Esophagus (tissue), 2 donors: ENCODE measurements at regions not wholly inside any gene's neighbourhood (a gene's known extent, or its start where the extent isn't known, plus 50 kb on each side); places are given as distances from the start of the nearest gene placed in this dataset.

Experiments used
- H3K27ac ChIP-seq, 2 donors: one replicate each; pipeline ENCODE4 v1.5.1; 2013; ENCODE audit warnings: low read depth in 2 of 2, mild to moderate bottlenecking in 2 of 2, inconsistent platforms in 1 of 2, low read length in 1 of 2, moderate library complexity in 1 of 2
- H3K27me3 ChIP-seq, 2 donors: one replicate each; pipeline ENCODE4 v1.6.1; 2013; ENCODE audit warnings: low read length in 2 of 2, control low read depth in 1 of 2, mild to moderate bottlenecking in 1 of 2; ENCODE audit not compliant: insufficient read depth in 2 of 2, control insufficient read depth in 1 of 2
- H3K36me3 ChIP-seq, 2 donors: one replicate each; pipeline ENCODE4 v1.6.1; 2013; ENCODE audit warnings: low read length in 1 of 2; ENCODE audit not compliant: control insufficient read depth in 2 of 2, insufficient read depth in 2 of 2
- H3K4me1 ChIP-seq, 2 donors: one replicate each; pipeline ENCODE4 v1.6.1; 2013; ENCODE audit warnings: low read length in 1 of 2; ENCODE audit not compliant: control insufficient read depth in 2 of 2, insufficient read depth in 2 of 2
- H3K4me3 ChIP-seq, 2 donors: one replicate each; pipeline ENCODE4 v1.5.1; 2013; ENCODE audit warnings: low read length in 2 of 2, mild to moderate bottlenecking in 2 of 2, low read depth in 1 of 2, moderate library complexity in 1 of 2
- H3K9me3 ChIP-seq, 2 donors: one replicate each; pipeline ENCODE4 v1.6.1; 2013; ENCODE audit warnings: mild to moderate bottlenecking in 2 of 2, low read depth in 1 of 2, low read length in 1 of 2, moderate library complexity in 1 of 2; ENCODE audit not compliant: control insufficient read depth in 2 of 2, insufficient read depth in 1 of 2
- WGBS, 2 donors: extraction: QIAGEN DNeasy Blood & Tissue Kit; methylation state at CpG; one replicate each; pipeline ENCODE4 v1.1.7; 2013; 5-methylcytosine and 5-hydroxymethylcytosine counted together
- donor health status: healthy with polysubstance abuse.
- donor health status: Bipolar disorder and iron deficiency.

DNA sequence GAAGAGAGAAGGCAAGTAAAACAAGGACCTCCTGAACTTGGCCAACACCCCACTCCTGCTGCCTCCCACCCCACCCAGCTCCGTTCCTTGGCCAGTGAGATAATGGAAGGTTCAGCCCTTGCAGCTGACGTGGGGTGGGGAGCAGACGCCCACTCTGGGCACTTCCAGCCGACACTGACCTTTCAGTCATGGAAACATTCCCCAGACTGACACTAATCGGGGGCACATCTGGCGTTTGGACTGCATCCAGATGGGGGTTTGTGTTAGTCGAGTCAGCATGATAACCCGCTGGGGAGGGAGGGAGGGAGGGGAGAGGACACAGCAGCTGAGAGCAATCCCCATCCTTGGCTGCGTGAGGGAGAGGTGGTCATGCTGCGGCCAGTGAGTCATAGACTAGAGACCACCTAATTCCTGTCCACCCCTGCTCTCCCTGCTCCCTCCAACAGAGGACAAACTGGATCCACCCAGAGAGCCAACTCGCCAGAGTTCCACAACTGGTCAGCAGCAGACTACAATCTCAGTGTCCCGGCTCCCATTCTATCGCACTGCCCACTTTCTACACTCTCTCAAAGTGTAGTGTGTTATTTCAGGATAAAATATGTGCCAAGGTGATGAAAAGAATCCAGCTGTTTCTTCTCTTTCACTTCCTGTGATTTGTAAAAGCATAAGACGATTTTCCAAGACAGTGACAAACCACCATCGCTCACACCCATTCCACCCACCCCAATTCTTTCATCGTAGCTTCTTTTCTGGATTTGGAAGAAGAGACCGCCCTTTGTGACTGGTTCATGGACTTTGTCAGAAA is 115.4 kb upstream of the PKDCC start:
- no peaks in the 10 kb centered on the region for H3K4me1 ChIP-seq
- no peaks in the 10 kb centered on the region for H3K27me3 ChIP-seq
- H3K9me3 ChIP-seq: no peaks in the 10 kb centered on the region
- H3K36me3 ChIP-seq: no peaks in the 10 kb centered on the region
- H3K27ac ChIP-seq: no peak overlapping the region
- 55 to 60% methylated on average over 17 of the region's 17 CpGs for WGBS, 2 donors
- H3K4me3 ChIP-seq: no peak overlapping the region

GRCh38 chr2:41933046-41933420 is 114.8 kb upstream of the PKDCC start:
- H3K4me1 ChIP-seq: no peaks in the 10 kb centered on the region
- no peaks in the 10 kb centered on the region for H3K27me3 ChIP-seq
- H3K27ac ChIP-seq: no peak overlapping the region
- 45 to 56% methylated on average over 3 of the region's 3 CpGs for WGBS, 2 donors
- no peak overlapping the region for H3K4me3 ChIP-seq
- H3K36me3 ChIP-seq: no peaks in the 10 kb centered on the region
- no peaks in the 10 kb centered on the region for H3K9me3 ChIP-seq

GRCh38 chr2:41933585-41934320 is 114.1 kb upstream of the PKDCC start:
- H3K36me3 ChIP-seq: no peaks in the 10 kb centered on the region

GRCh38 chr2:41934329-41934958 is 113.4 kb upstream of the PKDCC start:
- WGBS, 2 donors: 70 to 71% methylated on average over 10 of the region's 10 CpGs

More at GRCh38 chr2:41933585-41934320, 114.1 kb upstream of the PKDCC start:
- Histone ChIP-seq H3K4me1 (peaks cover 0 to 4% of the 10 kb centered on the region in 2 donors), H3K27me3 (no peaks in the 10 kb centered on the region), H3K27ac (no peak overlapping the region), H3K9me3 (no peaks in the 10 kb centered on the region), H3K4me3 (no peak overlapping the region)
- 55 to 59% methylated on average over 8 of the region's 8 CpGs for WGBS, 2 donors

DNA sequence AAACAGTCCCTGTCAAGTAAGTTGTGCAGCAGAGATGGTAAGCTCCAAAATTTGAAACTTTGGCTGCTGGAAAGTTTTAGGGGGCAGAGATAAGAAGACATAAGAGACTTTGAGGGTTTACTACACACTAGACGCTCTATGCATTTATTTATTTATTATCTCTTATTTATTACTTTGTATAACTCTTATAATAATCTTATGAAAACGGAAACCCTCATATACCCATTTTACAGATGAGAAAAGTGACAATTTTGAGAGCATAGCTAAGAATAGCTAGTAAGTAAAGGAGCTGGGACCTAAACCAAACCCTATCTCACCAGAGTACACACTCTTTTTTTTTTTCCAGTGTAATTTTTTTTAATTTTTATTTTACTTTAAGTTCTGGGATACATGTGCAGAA is 112.8 kb upstream of the PKDCC start:
- H3K27ac ChIP-seq: no peak overlapping the region
- WGBS, 2 donors: 86 to 87% methylated on average over 2 of the region's 2 CpGs
- no peaks in the 10 kb centered on the region for H3K9me3 ChIP-seq
- no peak overlapping the region for H3K4me3 ChIP-seq
- peaks cover 0 to 4% of the 10 kb centered on the region in 2 donors for H3K4me1 ChIP-seq
- H3K27me3 ChIP-seq: no peaks in the 10 kb centered on the region
- H3K36me3 ChIP-seq: no peaks in the 10 kb centered on the region

More at GRCh38 chr2:41934329-41934958, 113.4 kb upstream of the PKDCC start:
- H3K4me3 ChIP-seq: no peak overlapping the region
- peaks cover 0 to 4% of the 10 kb centered on the region in 2 donors for H3K4me1 ChIP-seq
- no peaks in the 10 kb centered on the region for H3K27me3 ChIP-seq
- H3K9me3 ChIP-seq: no peaks in the 10 kb centered on the region
- H3K27ac ChIP-seq: no peak overlapping the region
- no peaks in the 10 kb centered on the region for H3K36me3 ChIP-seq

GRCh38 chr2:41935825-41936224 is 112.0 kb upstream of the PKDCC start:
- no peak overlapping the region for H3K27ac ChIP-seq
- H3K27me3 ChIP-seq: no peaks in the 10 kb centered on the region
- H3K36me3 ChIP-seq: no peaks in the 10 kb centered on the region
- H3K4me3 ChIP-seq: no peak overlapping the region
- 69 to 71% methylated on average over 2 of the region's 2 CpGs for WGBS, 2 donors
- H3K9me3 ChIP-seq: no peaks in the 10 kb centered on the region
- H3K4me1 ChIP-seq: peaks cover 0 to 4% of the 10 kb centered on the region in 2 donors

DNA sequence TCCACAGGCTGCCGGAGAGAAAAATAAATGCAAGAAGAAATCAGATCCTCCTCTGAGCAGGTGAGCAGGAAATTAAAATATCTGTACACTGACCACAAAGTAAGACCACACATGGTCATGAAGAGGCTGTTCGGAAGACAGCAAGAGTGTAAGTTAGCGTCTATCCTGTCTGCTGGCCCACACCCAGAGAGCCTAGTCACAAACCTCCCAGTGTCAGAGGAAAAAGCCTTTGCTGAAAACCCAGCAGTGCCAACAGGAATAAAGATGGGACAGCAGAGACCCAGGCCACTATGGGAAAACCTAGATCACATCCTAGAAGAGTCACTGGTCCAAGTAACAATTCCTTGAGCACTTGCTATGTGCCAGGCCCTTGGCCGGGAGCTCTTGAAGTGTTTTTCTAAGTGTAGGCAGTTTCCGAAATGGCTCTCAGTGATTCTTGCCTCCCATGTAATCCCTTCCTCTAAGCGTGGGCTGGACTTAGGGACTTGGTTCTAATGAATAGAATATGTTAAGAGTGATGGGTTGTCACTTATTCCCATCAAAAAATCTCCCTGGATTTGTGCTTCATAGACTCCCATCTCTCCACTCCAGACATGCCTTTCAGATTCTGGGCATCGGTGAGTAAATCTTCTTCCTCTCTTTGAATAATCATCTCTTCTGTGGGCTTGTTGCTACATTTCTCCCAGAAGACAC is 110.9 kb upstream of the PKDCC start:
- no peaks in the 10 kb centered on the region for H3K36me3 ChIP-seq
- H3K4me1 ChIP-seq: peaks cover 0 to 4% of the 10 kb centered on the region in 2 donors
- H3K9me3 ChIP-seq: no peaks in the 10 kb centered on the region
- no peaks in the 10 kb centered on the region for H3K27me3 ChIP-seq
- WGBS, 2 donors: 77 to 88% methylated on average over 7 of the region's 7 CpGs
- no peak overlapping the region for H3K27ac ChIP-seq
- no peak overlapping the region for H3K4me3 ChIP-seq

DNA sequence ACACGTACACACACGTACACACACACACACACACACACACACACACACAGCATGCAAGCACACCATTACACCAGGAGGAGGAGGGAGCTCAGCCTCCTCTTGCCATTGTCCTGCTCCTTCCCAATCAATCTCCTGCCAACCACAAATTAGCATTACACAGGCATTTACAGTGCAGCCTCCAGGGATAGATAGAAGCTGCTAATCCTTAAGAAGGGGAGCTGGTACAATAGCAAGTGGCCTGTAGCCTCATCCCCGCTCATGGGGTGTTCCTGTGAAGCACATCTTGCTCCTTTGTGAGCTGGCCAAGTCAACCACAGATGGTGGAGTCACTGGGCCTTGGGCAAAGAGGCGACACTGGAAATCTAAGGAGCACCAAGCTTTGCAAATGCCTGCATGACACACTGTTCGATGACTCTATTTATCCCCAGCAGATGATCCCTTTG is 110.3 kb upstream of the PKDCC start:
- H3K4me3 ChIP-seq: no peak overlapping the region
- H3K27ac ChIP-seq: no peak overlapping the region
- H3K27me3 ChIP-seq: no peaks in the 10 kb centered on the region
- no peaks in the 10 kb centered on the region for H3K36me3 ChIP-seq
- H3K4me1 ChIP-seq: peaks cover 0 to 4% of the 10 kb centered on the region in 2 donors
- H3K9me3 ChIP-seq: no peaks in the 10 kb centered on the region
- WGBS, 2 donors: 50 to 58% methylated on average over 5 of the region's 5 CpGs
